Ectodermal cell (in vitro differentiated cells): ENCODE measurements at regions not wholly inside any gene's neighbourhood (a gene's known extent, or its start where the extent isn't known, plus 50 kb on each side); places are given as distances from the start of the nearest gene placed in this dataset.

ENCODE experiments used
- H3K27ac ChIP-seq: 2 replicates; pipeline ENCODE4 v1.7.0; 2013; ENCODE audit warnings: mild to moderate bottlenecking, low read depth, low read length; ENCODE audit not compliant: insufficient read depth, poor library complexity, severe bottlenecking
- H3K27me3 ChIP-seq: 2 replicates; pipeline ENCODE4 v1.7.0; 2013; ENCODE audit warnings: mild to moderate bottlenecking, low read length; ENCODE audit not compliant: insufficient read depth, control insufficient read depth, poor library complexity, severe bottlenecking
- H3K36me3 ChIP-seq: one replicate; pipeline ENCODE4 v1.7.0; 2013; ENCODE audit warnings: low read length; ENCODE audit not compliant: control insufficient read depth, insufficient read depth
- H3K4me1 ChIP-seq: one replicate; pipeline ENCODE4 v1.7.0; 2013; ENCODE audit warnings: low read length; ENCODE audit not compliant: control insufficient read depth, insufficient read depth
- H3K4me3 ChIP-seq: 2 replicates; pipeline ENCODE4 v1.7.0; 2013; ENCODE audit warnings: low read depth, low read length, control low read depth; ENCODE audit not compliant: insufficient read depth
- H3K9me3 ChIP-seq: 2 replicates; pipeline ENCODE4 v1.7.0; 2013; ENCODE audit warnings: mild to moderate bottlenecking, low read length, moderate library complexity; ENCODE audit not compliant: control insufficient read depth
- WGBS, 2 experiments: methylation state at CpG; one replicate each; pipeline ENCODE4 v1.1.7; 2013; ENCODE audit warnings: missing lambda C conversion rate in 2 of 2; 5-methylcytosine and 5-hydroxymethylcytosine counted together

- Histone ChIP-seq H3K27ac (peak overlapping the region; percentile 6), H3K9me3 (no peaks in the 10 kb centered on the region), H3K4me3 (no peak overlapping the region), H3K4me1 (peaks cover 28% of the 10 kb centered on the region), H3K27me3 (no peaks in the 10 kb centered on the region), H3K36me3 (no peaks in the 10 kb centered on the region)
- 91% methylated on average over 7 of the region's 7 CpGs for WGBS, 2 experiments
These were observed 130.3 kb downstream of the NCOR2 start for GRCh38 chr12:124437121-124437520.

- WGBS, 2 experiments = 87 to 89% methylated on average over 8 of the region's 8 CpGs
- Histone ChIP-seq H3K27ac (no peak overlapping the region), H3K4me3 (no peak overlapping the region), H3K9me3 (no peaks in the 10 kb centered on the region), H3K27me3 (no peaks in the 10 kb centered on the region), H3K4me1 (peaks cover 24% of the 10 kb centered on the region), H3K36me3 (no peaks in the 10 kb centered on the region)
These were observed 131.0 kb downstream of the NCOR2 start for GRCh38 chr12:124436366-124436765.

GRCh38 chr12:124435806-124436345 is 131.5 kb downstream of the NCOR2 start:
- H3K36me3 ChIP-seq = no peaks in the 10 kb centered on the region
- peaks cover 22% of the 10 kb centered on the region for H3K4me1 ChIP-seq
- no peaks in the 10 kb centered on the region for H3K9me3 ChIP-seq
- no peaks in the 10 kb centered on the region for H3K27me3 ChIP-seq
- H3K4me3 ChIP-seq = no peak overlapping the region
- no peak overlapping the region for H3K27ac ChIP-seq
- 93 to 94% methylated on average over 16 of the region's 16 CpGs for WGBS, 2 experiments

GRCh38 chr12:124434951-124435805 is 132.2 kb downstream of the NCOR2 start:
- Histone ChIP-seq H3K27ac (peak overlapping the region; percentile 86), H3K9me3 (no peaks in the 10 kb centered on the region), H3K4me3 (no peak overlapping the region), H3K27me3 (no peaks in the 10 kb centered on the region), H3K4me1 (peaks cover 22% of the 10 kb centered on the region), H3K36me3 (peaks cover 2% of the 10 kb centered on the region)
- WGBS, 2 experiments = 67 to 69% methylated on average over 17 of the region's 17 CpGs

- H3K36me3 ChIP-seq = peaks cover 3% of the 10 kb centered on the region
- 0 to 1% methylated on average over 10 of the region's 10 CpGs for WGBS, 2 experiments
These were observed 133.1 kb downstream of the NCOR2 start for GRCh38 chr12:124434354-124434753.

GRCh38 chr12:124433879-124434278 is 133.5 kb downstream of the NCOR2 start:
- Histone ChIP-seq H3K4me1 (peaks cover 22% of the 10 kb centered on the region), H3K9me3 (no peaks in the 10 kb centered on the region), H3K27ac (peak overlapping the region; percentile 86), H3K36me3 (peaks cover 3% of the 10 kb centered on the region), H3K4me3 (no peak overlapping the region), H3K27me3 (no peaks in the 10 kb centered on the region)
- WGBS, 2 experiments = 21 to 23% methylated on average over 8 of the region's 8 CpGs

More at GRCh38 chr12:124434354-124434753, 133.1 kb downstream of the NCOR2 start:
- no peak overlapping the region for H3K4me3 ChIP-seq
- no peaks in the 10 kb centered on the region for H3K27me3 ChIP-seq
- peak overlapping the region; percentile 86 for H3K27ac ChIP-seq
- H3K4me1 ChIP-seq = peaks cover 22% of the 10 kb centered on the region
- no peaks in the 10 kb centered on the region for H3K9me3 ChIP-seq

- 89 to 90% methylated on average over 22 of the region's 22 CpGs for WGBS, 2 experiments
- peak overlapping the region; percentile 50 for H3K27ac ChIP-seq
These were observed 134.1 kb downstream of the NCOR2 start for GRCh38 chr12:124433147-124433874.

GRCh38 chr12:124432376-124432775 is 135.0 kb downstream of the NCOR2 start:
- Histone ChIP-seq H3K27ac (no peak overlapping the region), H3K36me3 (peaks cover 3% of the 10 kb centered on the region), H3K27me3 (no peaks in the 10 kb centered on the region), H3K4me3 (no peak overlapping the region), H3K4me1 (peaks cover 32% of the 10 kb centered on the region), H3K9me3 (no peaks in the 10 kb centered on the region)
- WGBS, 2 experiments = 88 to 90% methylated on average over 8 of the region's 8 CpGs

More at GRCh38 chr12:124433147-124433874, 134.1 kb downstream of the NCOR2 start:
- Histone ChIP-seq H3K27me3 (no peaks in the 10 kb centered on the region), H3K4me3 (no peak overlapping the region), H3K9me3 (no peaks in the 10 kb centered on the region), H3K4me1 (peaks cover 23% of the 10 kb centered on the region), H3K36me3 (peaks cover 3% of the 10 kb centered on the region)

- no peak overlapping the region for H3K4me3 ChIP-seq
- H3K4me1 ChIP-seq = peaks cover 36% of the 10 kb centered on the region
- no peaks in the 10 kb centered on the region for H3K9me3 ChIP-seq
- 93 to 95% methylated on average over 8 of the region's 8 CpGs for WGBS, 2 experiments
- no peaks in the 10 kb centered on the region for H3K27me3 ChIP-seq
- H3K27ac ChIP-seq = no peak overlapping the region
- H3K36me3 ChIP-seq = peaks cover 3% of the 10 kb centered on the region
These were observed 135.4 kb downstream of the NCOR2 start for GRCh38 chr12:124431971-124432370.

GRCh38 chr12:124430491-124430890 is 135.6 kb downstream of the RFLNA start:
- H3K27me3 ChIP-seq = no peaks in the 10 kb centered on the region
- H3K9me3 ChIP-seq = no peaks in the 10 kb centered on the region
- H3K4me3 ChIP-seq = no peak overlapping the region
- H3K4me1 ChIP-seq = peaks cover 50% of the 10 kb centered on the region
- H3K27ac ChIP-seq = no peak overlapping the region
- 94 to 96% methylated on average over 23 of the region's 23 CpGs for WGBS, 2 experiments
- peaks cover 3% of the 10 kb centered on the region for H3K36me3 ChIP-seq
